GM12878 (cell line): ENCODE measurements at regions not wholly inside any gene's neighbourhood (a gene's known extent, or its start where the extent isn't known, plus 50 kb on each side); places are given as distances from the start of the nearest gene placed in this dataset.

Source experiments
- ATAC-seq: fragments of 200-7000 bp; cut with Tn5 transposase; 3 replicates; pipeline ENCODE4 v1.9.1; 2020; ENCODE audit warnings: mild to moderate bottlenecking, moderate library complexity
- BruUV-seq: library from RNA; stranded (reverse); fragments of 400-500 nt; replicated peaks from 2 replicates; lab custom pipeline; 2021; lab: Mats Ljungman, UMichigan
- CTCF ChIA-PET: fragments of 300-600 bp; sonication (Branson Sonifier 250); formaldehyde crosslinking; extraction: SDS; loops from one replicate; lab custom pipeline; 2021; ENCODE audit warnings: inconsistent platforms; lab: Yijun Ruan, JAX
- POLR2A ChIA-PET: fragments of 350-600 bp; formaldehyde crosslinking; extraction: SDS; loops from one replicate; lab custom pipeline; 2021; ENCODE audit warnings: inconsistent platforms; lab: Charles Lee
- RAD21 ChIA-PET: fragments of 300-600 bp; sonication (Branson Sonifier 250); formaldehyde crosslinking; loops from one replicate; lab custom pipeline; 2023; ENCODE audit warnings: antibody characterized with exemption; ENCODE audit not compliant: unreplicated experiment; lab: Charles Lee
- SMC1A ChIA-PET: fragments of 300-600 bp; sonication (Branson Sonifier 250); formaldehyde crosslinking; loops from one replicate; lab custom pipeline; 2023; ENCODE audit not compliant: unreplicated experiment, uncharacterized antibody; lab: Charles Lee
- DNase-seq: peaks from one replicate; pipeline ENCODE4 v3.0.0-alpha.2; 2011; ENCODE audit warnings: low read depth, low spot score
- FAIRE-seq: peaks from 3 replicates; lab custom pipeline; 2011; peaks lifted over from hg19 to GRCh38; lab: Jason Lieb, UNC
- H2AFZ ChIP-seq: 2 replicates; pipeline ENCODE4 v1.6.0; 2011; ENCODE audit warnings: low read depth, low read length, control low read depth; ENCODE audit not compliant: control insufficient read depth
- H3K27ac ChIP-seq: 2 replicates; pipeline ENCODE4 v1.5.1; 2011; ENCODE audit warnings: control low read depth; ENCODE audit not compliant: control insufficient read depth, insufficient read depth
- H3K27me3 ChIP-seq, 2 experiments: replicated peaks in 1 of 2; 2 replicates each; pipeline versions ENCODE4 v1.6.0 to v1.6.1; 2011; ENCODE audit warnings: low read length in 1 of 2; ENCODE audit not compliant: control insufficient read depth in 2 of 2, insufficient read depth in 2 of 2
- H3K36me3 ChIP-seq, 2 experiments: 2 replicates each; pipeline ENCODE4 v1.5.1; 2011; ENCODE audit warnings: low read length in 1 of 2; ENCODE audit not compliant: control insufficient read depth in 2 of 2, insufficient read depth in 2 of 2
- H3K4me1 ChIP-seq: 2 replicates; pipeline ENCODE4 v1.6.1; 2011; ENCODE audit warnings: mild to moderate bottlenecking, low read length, moderate library complexity, mixed read lengths; ENCODE audit not compliant: control insufficient read depth, insufficient read depth
- H3K4me2 ChIP-seq: 2 replicates; pipeline ENCODE4 v1.6.0; 2011; ENCODE audit warnings: control low read depth; ENCODE audit not compliant: control insufficient read depth, insufficient read depth
- H3K4me3 ChIP-seq: fragments of 200-600 bp; sonication (generic); 2 replicates; pipeline ENCODE4 v1.5.1; 2016
- H3K79me2 ChIP-seq: 2 replicates; pipeline ENCODE4 v1.6.0; 2011; ENCODE audit warnings: low read length; ENCODE audit not compliant: control insufficient read depth, insufficient read depth
- H3K9ac ChIP-seq: 2 replicates; pipeline ENCODE4 v1.8.0; 2011; ENCODE audit warnings: low read length, control low read depth, mixed read lengths; ENCODE audit not compliant: control insufficient read depth, insufficient read depth
- H3K9me3 ChIP-seq: replicated peaks from 3 replicates; pipeline ENCODE4 v1.5.1; 2011; ENCODE audit warnings: mild to moderate bottlenecking, low read length; ENCODE audit not compliant: control insufficient read depth, insufficient read depth
- H4K20me1 ChIP-seq: 2 replicates; pipeline ENCODE4 v1.6.0; 2011; ENCODE audit not compliant: control insufficient read depth, insufficient read depth
- CBFB ChIP-seq: IDR thresholded peaks from 2 replicates; pipeline ENCODE4 v1.6.1; 2016; ENCODE audit warnings: antibody characterized with exemption, low read depth
- ELK1 ChIP-seq: IDR thresholded peaks from 2 replicates; pipeline ENCODE4 v1.6.1; 2012; ENCODE audit warnings: low read depth, low read length, improper control_type of control experiment
- KAT2A ChIP-seq: conservative IDR thresholded peaks from 2 replicates; pipeline ENCODE4 v1.6.1; 2011; ENCODE audit warnings: low read depth, low read length; ENCODE audit not compliant: control insufficient read depth
- MTA3 ChIP-seq: IDR thresholded peaks from 2 replicates; pipeline ENCODE4 v1.6.1; 2012; ENCODE audit warnings: low read length, inconsistent platforms, borderline replicate concordance
- RBBP5 ChIP-seq: fragments of 200-600 bp; sonication (generic); conservative IDR thresholded peaks from 2 replicates; pipeline ENCODE4 v1.6.1; 2016
- SP1 ChIP-seq: IDR thresholded peaks from one replicate; pipeline ENCODE4 v1.6.1; 2011; ENCODE audit warnings: low read depth, low read length
- TCF12 ChIP-seq: IDR thresholded peaks from 2 replicates; pipeline ENCODE4 v1.6.1; 2011; ENCODE audit warnings: low read depth, mild to moderate bottlenecking, low read length
- ZNF384 ChIP-seq: IDR thresholded peaks from 2 replicates; pipeline ENCODE4 v1.6.1; 2012; ENCODE audit warnings: low read depth, mild to moderate bottlenecking, low read length, improper control_type of control experiment, borderline replicate concordance
- WGBS: methylation state at CpG from one replicate; pipeline ENCODE4 v1.1.6; 2016; ENCODE audit warnings: low lambda C conversion rate; ENCODE audit not compliant: insufficient replicate concordance, insufficient coverage; ENCODE audit errors: missing lambda C conversion rate; 5-methylcytosine and 5-hydroxymethylcytosine counted together
- in situ Hi-C: fragments of 300-500 bp; cut with MboI; formaldehyde crosslinking; loops from 9 replicates; pipeline ENCODE4 v1.14.3; 2018; ENCODE audit warnings: mixed read lengths
- intact Hi-C: fragments of 100-400 bp; cut with micrococcal nuclease; formaldehyde crosslinking; loops from one replicate; pipeline ENCODE4 v1.14.2; 2022; ENCODE audit not compliant: unreplicated experiment

- no peaks in the 10 kb centered on the region for H3K9me3 ChIP-seq
- BruUV-seq, result no TSS peak
- no peaks in the 10 kb centered on the region for H3K27me3 ChIP-seq
- H3K4me3 ChIP-seq, result no peak overlapping the region
- intact Hi-C loops, result no loop called here
- H3K4me1 ChIP-seq, result no peaks in the 10 kb centered on the region
- H3K36me3 ChIP-seq, result no peaks in the 10 kb centered on the region
- no peak for ATAC-seq
- H3K27ac ChIP-seq, result no peak overlapping the region
- H3K79me2 ChIP-seq, result no peaks in the 10 kb centered on the region
- 0% methylated on average over 3 of the region's 3 CpGs for WGBS
- ChIA-PET POLR2A (no interaction called here), SMC1A (interaction anchor here (1.0 to 1.5 kb wide), 2 partner anchors 9 to 25 kb away, joined by 3 to 5 read pairs; no protein-coding TSS in a partner anchor), RAD21 (no interaction called here), CTCF (no interaction called here)
- H4K20me1 ChIP-seq, result no peaks in the 10 kb centered on the region
- TF ChIP-seq ZNF384 (no peak), SP1 (no peak), ELK1 (no peak), KAT2A (no peak), TCF12 (no peak), CBFB (no peak), MTA3 (no peak), RBBP5 (no peak)
- no peak overlapping the region for H2AFZ ChIP-seq
- H3K4me2 ChIP-seq, result no peak overlapping the region
- no peak for FAIRE-seq
- in situ Hi-C loops, result no loop called here
- H3K9ac ChIP-seq, result no peak overlapping the region
- DNase-seq, result no peak
These were observed 81.9 kb upstream of the WLS start for GRCh38 chr1:68314151-68314780.
